Lower leg skin (tissue), 3 donors: ENCODE measurements at regions not wholly inside any gene's neighbourhood (a gene's known extent, or its start where the extent isn't known, plus 50 kb on each side); places are given as distances from the start of the nearest gene placed in this dataset.

ENCODE experiments used
- POLR2A ChIP-seq, 2 donors: fragments of 450-650 bp; IDR thresholded peaks; one replicate each; pipeline ENCODE4 v1.6.1; 2016 to 2017; ENCODE audit warnings: antibody characterized with exemption in 2 of 2, mild to moderate bottlenecking in 1 of 2, moderate library complexity in 1 of 2
- TF ChIP-seq, protein P1 (sequence below), 3 donors: fragments of 450-650 bp; IDR thresholded peaks; one replicate each; pipeline ENCODE4 v1.5.1; 2016; ENCODE audit warnings: antibody characterized with exemption in 3 of 3, mild to moderate bottlenecking in 3 of 3, moderate library complexity in 2 of 3

GRCh38 chr11:32173977-32174376 lies 83.1 kb downstream of the RCN1 start:
- no peak for TF ChIP-seq POLR2A (IDR thresholded peaks at IDR 0.05)
- TF ChIP-seq, protein P1, sequence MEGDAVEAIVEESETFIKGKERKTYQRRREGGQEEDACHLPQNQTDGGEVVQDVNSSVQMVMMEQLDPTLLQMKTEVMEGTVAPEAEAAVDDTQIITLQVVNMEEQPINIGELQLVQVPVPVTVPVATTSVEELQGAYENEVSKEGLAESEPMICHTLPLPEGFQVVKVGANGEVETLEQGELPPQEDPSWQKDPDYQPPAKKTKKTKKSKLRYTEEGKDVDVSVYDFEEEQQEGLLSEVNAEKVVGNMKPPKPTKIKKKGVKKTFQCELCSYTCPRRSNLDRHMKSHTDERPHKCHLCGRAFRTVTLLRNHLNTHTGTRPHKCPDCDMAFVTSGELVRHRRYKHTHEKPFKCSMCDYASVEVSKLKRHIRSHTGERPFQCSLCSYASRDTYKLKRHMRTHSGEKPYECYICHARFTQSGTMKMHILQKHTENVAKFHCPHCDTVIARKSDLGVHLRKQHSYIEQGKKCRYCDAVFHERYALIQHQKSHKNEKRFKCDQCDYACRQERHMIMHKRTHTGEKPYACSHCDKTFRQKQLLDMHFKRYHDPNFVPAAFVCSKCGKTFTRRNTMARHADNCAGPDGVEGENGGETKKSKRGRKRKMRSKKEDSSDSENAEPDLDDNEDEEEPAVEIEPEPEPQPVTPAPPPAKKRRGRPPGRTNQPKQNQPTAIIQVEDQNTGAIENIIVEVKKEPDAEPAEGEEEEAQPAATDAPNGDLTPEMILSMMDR (IDR thresholded peaks at IDR 0.05) = no peak
